Lower lobe of right lung (tissue), 2 donors: ENCODE measurements at regions not wholly inside any gene's neighbourhood (a gene's known extent, or its start where the extent isn't known, plus 50 kb on each side); places are given as distances from the start of the nearest gene placed in this dataset.

Source experiments
- ATAC-seq, 2 donors: fragments of 200-7000 bp; cut with Tn5 transposase; one replicate each; pipeline ENCODE4 v1.9.1; 2020 to 2022; ENCODE audit warnings: mild to moderate bottlenecking in 2 of 2, moderate library complexity in 2 of 2
- DNase-seq: peaks from one replicate; pipeline ENCODE4 v3.0.0-alpha.2; 2020
- H3K27ac ChIP-seq: fragments of 200-600 bp; one replicate; pipeline ENCODE4 v1.8.0; 2022
- H3K27me3 ChIP-seq: fragments of 200-600 bp; one replicate; pipeline ENCODE4 v1.8.0; 2022; ENCODE audit warnings: low read depth
- H3K36me3 ChIP-seq: fragments of 200-600 bp; one replicate; pipeline ENCODE4 v1.8.0; 2022; ENCODE audit warnings: mild to moderate bottlenecking
- H3K4me1 ChIP-seq: fragments of 200-600 bp; one replicate; pipeline ENCODE4 v1.8.0; 2022
- H3K4me3 ChIP-seq: fragments of 200-600 bp; one replicate; pipeline ENCODE4 v1.8.0; 2022; ENCODE audit warnings: mild to moderate bottlenecking
- H3K9me3 ChIP-seq: fragments of 200-600 bp; one replicate; pipeline ENCODE4 v1.8.0; 2022
- intact Hi-C: fragments of 100-400 bp; cut with DNase I; formaldehyde crosslinking; loops from one replicate; pipeline ENCODE4 v1.11.0; 2022
- TF ChIP-seq, protein P1 (sequence below): fragments of 200-600 bp; IDR thresholded peaks from one replicate; pipeline ENCODE4 v1.8.0; 2022; ENCODE audit warnings: antibody characterized with exemption, mild to moderate bottlenecking
- donor health status: DM: no; HTN: yes; CAD: no; lungs with severe emphysema.

GRCh38 chr4:163672751-163673150, 178.3 kb downstream of the TMA16 start:
- DNase-seq (no peak), ATAC-seq (no peak)
- Histone ChIP-seq H3K4me3 (no peak overlapping the region), H3K27ac (no peak overlapping the region), H3K27me3 (no peaks in the 10 kb centered on the region), H3K9me3 (no peaks in the 10 kb centered on the region), H3K4me1 (no peaks in the 10 kb centered on the region), H3K36me3 (no peaks in the 10 kb centered on the region)
- intact Hi-C loops, result loop anchor here (10.0 kb wide), 1 partner anchor 118 kb away; no protein-coding TSS in a partner anchor
- TF ChIP-seq, protein P1, sequence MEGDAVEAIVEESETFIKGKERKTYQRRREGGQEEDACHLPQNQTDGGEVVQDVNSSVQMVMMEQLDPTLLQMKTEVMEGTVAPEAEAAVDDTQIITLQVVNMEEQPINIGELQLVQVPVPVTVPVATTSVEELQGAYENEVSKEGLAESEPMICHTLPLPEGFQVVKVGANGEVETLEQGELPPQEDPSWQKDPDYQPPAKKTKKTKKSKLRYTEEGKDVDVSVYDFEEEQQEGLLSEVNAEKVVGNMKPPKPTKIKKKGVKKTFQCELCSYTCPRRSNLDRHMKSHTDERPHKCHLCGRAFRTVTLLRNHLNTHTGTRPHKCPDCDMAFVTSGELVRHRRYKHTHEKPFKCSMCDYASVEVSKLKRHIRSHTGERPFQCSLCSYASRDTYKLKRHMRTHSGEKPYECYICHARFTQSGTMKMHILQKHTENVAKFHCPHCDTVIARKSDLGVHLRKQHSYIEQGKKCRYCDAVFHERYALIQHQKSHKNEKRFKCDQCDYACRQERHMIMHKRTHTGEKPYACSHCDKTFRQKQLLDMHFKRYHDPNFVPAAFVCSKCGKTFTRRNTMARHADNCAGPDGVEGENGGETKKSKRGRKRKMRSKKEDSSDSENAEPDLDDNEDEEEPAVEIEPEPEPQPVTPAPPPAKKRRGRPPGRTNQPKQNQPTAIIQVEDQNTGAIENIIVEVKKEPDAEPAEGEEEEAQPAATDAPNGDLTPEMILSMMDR, result no peak

DNA sequence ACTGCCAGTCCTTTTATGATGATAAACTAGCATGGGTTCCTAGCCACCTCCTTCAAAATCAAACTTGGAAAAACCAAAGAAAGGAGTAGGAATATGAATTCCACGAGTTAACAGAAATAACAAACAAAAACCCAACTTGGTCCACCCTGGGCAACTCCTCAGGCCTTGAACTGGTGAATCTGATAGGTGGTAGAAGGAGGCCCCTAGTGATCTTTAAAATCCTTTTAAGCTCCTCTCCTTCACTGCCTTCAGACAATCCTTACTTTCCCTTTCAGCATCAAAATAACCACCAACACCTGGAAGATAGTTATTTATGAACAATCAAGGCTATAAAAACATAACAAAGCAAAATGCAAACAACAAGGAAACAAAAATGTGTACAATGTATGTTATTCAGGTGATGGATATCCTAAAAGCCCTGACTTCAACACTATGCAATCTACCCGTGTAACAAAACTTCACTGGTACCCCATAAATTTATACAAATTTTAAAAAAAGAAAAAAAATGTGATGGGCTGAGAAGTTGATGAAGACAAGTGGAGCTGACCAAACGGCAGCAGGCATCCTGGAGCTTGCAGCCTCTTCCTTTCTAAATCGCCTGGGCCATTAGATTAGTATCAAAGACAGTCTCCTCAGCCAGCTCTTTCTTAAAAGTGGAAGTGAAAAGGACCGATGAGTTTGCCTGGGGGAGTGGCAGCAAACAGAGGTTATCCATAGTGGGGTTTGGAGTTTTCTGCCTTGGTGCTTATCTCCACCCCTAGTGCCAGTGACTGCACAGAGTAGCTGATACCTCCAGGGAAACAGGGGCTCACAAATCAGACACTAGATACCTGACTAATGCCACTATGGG, 179.6 kb downstream of the TMA16 start:
- Histone ChIP-seq H3K27ac (no peak overlapping the region), H3K4me3 (no peak overlapping the region), H3K27me3 (no peaks in the 10 kb centered on the region), H3K4me1 (no peaks in the 10 kb centered on the region), H3K9me3 (no peaks in the 10 kb centered on the region), H3K36me3 (no peaks in the 10 kb centered on the region)
- TF ChIP-seq, protein P1, result no peak
- ATAC-seq (no peak), DNase-seq (no peak)
- intact Hi-C loops, result loop anchor here (10.0 kb wide), 1 partner anchor 119 kb away; no protein-coding TSS in a partner anchor

DNA sequence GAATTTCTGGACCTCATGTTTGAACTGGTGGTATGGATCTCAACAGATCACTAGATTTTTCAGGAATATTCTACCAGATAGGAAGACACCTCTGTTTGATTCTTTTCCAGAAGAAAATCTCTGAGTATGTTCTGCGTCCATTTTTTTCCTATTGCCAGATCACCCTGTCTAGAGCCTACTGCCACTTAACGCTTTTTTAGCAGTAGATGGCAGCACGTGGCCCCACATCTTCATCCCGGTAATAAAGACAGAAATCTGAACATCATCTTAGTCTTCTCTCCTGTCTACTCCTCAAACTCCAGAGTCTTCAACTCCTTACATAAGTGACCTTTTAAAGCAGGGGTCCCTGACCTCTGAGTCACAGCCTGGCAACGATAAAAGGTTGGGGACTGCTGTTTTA, 184.7 kb downstream of the TMA16 start:
- no peak for DNase-seq
- no peak overlapping the region for H3K4me3 ChIP-seq
- no peaks in the 10 kb centered on the region for H3K9me3 ChIP-seq
- H3K36me3 ChIP-seq, result no peaks in the 10 kb centered on the region
- H3K27me3 ChIP-seq, result no peaks in the 10 kb centered on the region
- intact Hi-C loops, result loop anchor here (10.0 kb wide), 1 partner anchor 124 kb away; no protein-coding TSS in a partner anchor
- TF ChIP-seq, protein P1, result no peak
- ATAC-seq, result no peak
- H3K27ac ChIP-seq, result no peak overlapping the region
- H3K4me1 ChIP-seq, result no peaks in the 10 kb centered on the region

DNA sequence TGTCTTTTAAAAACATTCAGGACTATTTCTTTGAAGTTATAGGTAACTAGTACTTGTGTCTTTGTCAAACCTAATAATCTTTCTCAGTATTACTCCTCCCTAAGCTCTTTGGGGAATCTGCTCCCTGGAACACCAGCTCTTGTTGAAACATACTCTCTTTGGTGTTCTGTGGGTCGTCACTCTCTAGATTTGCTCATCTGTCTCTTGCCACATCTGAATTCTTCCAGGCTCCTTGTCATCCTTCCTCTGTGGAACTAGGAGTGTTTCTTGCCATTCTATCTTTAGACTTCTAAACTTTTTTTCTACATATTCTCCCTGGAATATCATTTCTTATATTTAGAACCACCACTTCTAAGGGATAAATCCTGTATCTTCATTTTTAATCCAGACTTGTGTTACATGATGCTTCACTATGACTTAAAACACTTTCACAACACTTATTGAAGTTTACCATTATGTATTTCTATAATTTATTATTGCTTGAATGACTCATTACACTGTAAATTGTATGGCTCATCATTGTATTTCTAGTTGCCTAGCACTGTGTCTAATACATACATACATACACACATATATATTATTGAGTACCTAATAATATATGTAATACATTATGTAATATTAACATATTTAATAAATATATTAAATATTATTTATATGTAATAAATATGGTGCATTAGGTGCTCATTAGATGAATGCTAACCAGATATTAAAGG, 186.1 kb downstream of the TMA16 start:
- no peak for DNase-seq
- intact Hi-C loops, result no loop called here
- Histone ChIP-seq H3K9me3 (no peaks in the 10 kb centered on the region), H3K4me1 (no peaks in the 10 kb centered on the region), H3K27me3 (no peaks in the 10 kb centered on the region), H3K36me3 (no peaks in the 10 kb centered on the region), H3K4me3 (no peak overlapping the region), H3K27ac (no peak overlapping the region)
- TF ChIP-seq, protein P1, result no peak
- no peak for ATAC-seq

- intact Hi-C loops, result no loop called here
- no peaks in the 10 kb centered on the region for H3K4me1 ChIP-seq
- no peak overlapping the region for H3K4me3 ChIP-seq
- no peaks in the 10 kb centered on the region for H3K9me3 ChIP-seq
- peak; percentile 73 to 74 for ATAC-seq
- no peak for DNase-seq
- TF ChIP-seq, protein P1, result peak; percentile 71
- H3K27me3 ChIP-seq, result no peaks in the 10 kb centered on the region
- no peak overlapping the region for H3K27ac ChIP-seq
- no peaks in the 10 kb centered on the region for H3K36me3 ChIP-seq
Measured at GRCh38 chr4:163681208-163681821, 186.8 kb downstream of the TMA16 start.
